Liver (tissue), 8 donors: ENCODE measurements at regions not wholly inside any gene's neighbourhood (a gene's known extent, or its start where the extent isn't known, plus 50 kb on each side); places are given as distances from the start of the nearest gene placed in this dataset.

Experiments used
- DNase-seq: peaks from one replicate; pipeline ENCODE4 v3.0.0-alpha.2; 2017; ENCODE audit warnings: low spot score
- H3K27ac ChIP-seq, 2 donors: one replicate each; pipeline ENCODE4 v1.7.0; 2013; ENCODE audit warnings: inconsistent platforms in 2 of 2, low read length in 2 of 2, control low read depth in 1 of 2, low read depth in 1 of 2, mild to moderate bottlenecking in 1 of 2
- H3K27me3 ChIP-seq, 4 donors: one replicate each; pipeline versions ENCODE4 v1.6.1 to v1.7.0; 2013; ENCODE audit warnings: low read length in 3 of 4, inconsistent platforms in 1 of 4, mild to moderate bottlenecking in 1 of 4, moderate library complexity in 1 of 4; ENCODE audit not compliant: control insufficient read depth in 4 of 4, insufficient read depth in 4 of 4
- H3K36me3 ChIP-seq, 4 donors: one replicate each; pipeline versions ENCODE4 v1.6.1 to v1.7.0; 2013; ENCODE audit warnings: low read length in 3 of 4, mild to moderate bottlenecking in 3 of 4, low read depth in 1 of 4, moderate library complexity in 1 of 4; ENCODE audit not compliant: control insufficient read depth in 4 of 4, insufficient read depth in 3 of 4
- H3K4me1 ChIP-seq, 4 donors: one replicate each; pipeline versions ENCODE4 v1.6.1 to v1.7.0; 2013; ENCODE audit warnings: low read length in 3 of 4, mild to moderate bottlenecking in 3 of 4, moderate library complexity in 1 of 4; ENCODE audit not compliant: control insufficient read depth in 4 of 4, insufficient read depth in 4 of 4
- H3K4me3 ChIP-seq, 3 donors: one replicate each; pipeline versions ENCODE4 v1.6.1 to v1.7.0; 2013; ENCODE audit warnings: low read length in 3 of 3, control low read depth in 1 of 3, low read depth in 1 of 3, mild to moderate bottlenecking in 1 of 3
- H3K9ac ChIP-seq, 2 donors: one replicate each; pipeline ENCODE4 v1.7.0; 2013; ENCODE audit warnings: low read length in 2 of 2, mild to moderate bottlenecking in 2 of 2, moderate library complexity in 2 of 2, control low read depth in 1 of 2, low read depth in 1 of 2
- H3K9me3 ChIP-seq, 4 donors: one replicate each; pipeline versions ENCODE4 v1.6.1 to v1.7.0; 2013; ENCODE audit warnings: low read length in 3 of 4; ENCODE audit not compliant: control insufficient read depth in 4 of 4
- ATF3 ChIP-seq: IDR thresholded peaks from 2 replicates; pipeline ENCODE4 v1.6.1; 2016; ENCODE audit warnings: antibody characterized with exemption
- CTCF ChIP-seq: fragments of 150-350 bp; IDR thresholded peaks from 2 replicates; pipeline ENCODE4 v1.5.1; 2017; ENCODE audit warnings: improper control_type of control experiment, low read depth, low read length; ENCODE audit not compliant: missing input control
- EGR1 ChIP-seq, 2 donors: IDR thresholded peaks; 2 replicates each; pipeline ENCODE4 v1.6.1; 2016 to 2018; ENCODE audit warnings: antibody characterized with exemption in 2 of 2, low read depth in 2 of 2
- FOXA1 ChIP-seq: IDR thresholded peaks from 2 replicates; pipeline ENCODE4 v1.6.1; 2016; ENCODE audit warnings: antibody characterized with exemption
- FOXA2 ChIP-seq: IDR thresholded peaks from 2 replicates; pipeline ENCODE4 v1.6.1; 2016; ENCODE audit warnings: antibody characterized with exemption
- GABPA ChIP-seq, 2 donors: IDR thresholded peaks in 1 of 2; conservative IDR thresholded peaks in 1 of 2; 2 replicates each; pipeline ENCODE4 v1.6.1; 2016; ENCODE audit warnings: antibody characterized with exemption in 2 of 2, mild to moderate bottlenecking in 1 of 2, moderate library complexity in 1 of 2
- HNF4A ChIP-seq, 2 donors: conservative IDR thresholded peaks; 2 replicates each; pipeline ENCODE4 v1.6.1; 2016; ENCODE audit warnings: antibody characterized with exemption in 2 of 2, mild to moderate bottlenecking in 2 of 2
- HNF4G ChIP-seq: IDR thresholded peaks from 2 replicates; pipeline ENCODE4 v1.6.1; 2016; ENCODE audit warnings: antibody characterized with exemption
- JUND ChIP-seq, 2 donors: IDR thresholded peaks; 2 replicates each; pipeline ENCODE4 v1.6.1; 2016; ENCODE audit warnings: antibody characterized with exemption in 2 of 2
- NR2F2 ChIP-seq: IDR thresholded peaks from 2 replicates; pipeline ENCODE4 v1.6.1; 2016; ENCODE audit warnings: antibody characterized with exemption
- RAD21 ChIP-seq, 2 donors: IDR thresholded peaks; 2 replicates each; pipeline ENCODE4 v1.6.1; 2016; ENCODE audit warnings: antibody characterized with exemption in 2 of 2, mild to moderate bottlenecking in 2 of 2
- REST ChIP-seq: IDR thresholded peaks from 2 replicates; pipeline ENCODE4 v1.6.1; 2016; ENCODE audit warnings: antibody characterized with exemption, mild to moderate bottlenecking
- RXRA ChIP-seq, 2 donors: IDR thresholded peaks; 2 replicates each; pipeline ENCODE4 v1.6.1; 2017 to 2018; ENCODE audit warnings: antibody characterized with exemption in 2 of 2, mild to moderate bottlenecking in 1 of 2
- SP1 ChIP-seq: IDR thresholded peaks from 2 replicates; pipeline ENCODE4 v1.6.1; 2018; ENCODE audit warnings: antibody characterized with exemption, mild to moderate bottlenecking
- TAF1 ChIP-seq: conservative IDR thresholded peaks from 2 replicates; pipeline ENCODE4 v1.6.1; 2016; ENCODE audit warnings: antibody characterized with exemption, mild to moderate bottlenecking
- YY1 ChIP-seq: IDR thresholded peaks from 2 replicates; pipeline ENCODE4 v1.6.1; 2016; ENCODE audit warnings: antibody characterized with exemption, mild to moderate bottlenecking
- WGBS: extraction: QIAGEN DNeasy Blood & Tissue Kit; methylation state at CpG from one replicate; pipeline ENCODE4 v1.1.7; 2013; 5-methylcytosine and 5-hydroxymethylcytosine counted together
- TF ChIP-seq, protein P1 (sequence below): IDR thresholded peaks from 2 replicates; pipeline ENCODE4 v1.6.1; 2016; ENCODE audit warnings: antibody characterized with exemption
- TF ChIP-seq, protein P2 (sequence below): IDR thresholded peaks from 2 replicates; pipeline ENCODE4 v1.6.1; 2016; ENCODE audit warnings: antibody characterized with exemption
- donor health status: healthy.
- donor health status: healthy.
- donor health status: healthy.
- donor health status: healthy.
- donor health status: healthy.

DNA sequence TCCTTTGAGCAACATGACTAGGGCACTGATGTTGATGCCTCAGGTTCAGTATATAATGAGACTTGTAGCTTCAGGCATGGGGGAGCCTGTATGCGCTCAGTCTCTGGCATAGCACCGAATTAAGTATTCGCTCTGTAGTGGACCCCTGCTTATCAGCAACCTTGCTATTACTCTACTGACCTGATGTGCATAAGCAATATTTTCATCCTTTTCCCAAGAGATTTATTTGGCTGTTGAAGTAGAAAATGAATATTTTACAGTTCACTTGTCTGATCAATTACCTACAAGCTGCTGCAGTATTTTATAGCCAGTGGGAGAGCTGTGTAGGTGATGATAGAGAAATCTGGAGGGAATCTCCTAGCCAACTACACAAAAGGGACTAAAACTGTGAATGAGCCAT lies 781.6 kb upstream of the PHF14 start:
- no peaks in the 10 kb centered on the region for H3K9me3 ChIP-seq
- no peak for DNase-seq
- H3K27me3 ChIP-seq, result no peaks in the 10 kb centered on the region
- no peak overlapping the region for H3K4me3 ChIP-seq
- H3K27ac ChIP-seq, result no peak overlapping the region
- no peaks in the 10 kb centered on the region for H3K36me3 ChIP-seq
- no peak overlapping the region for H3K9ac ChIP-seq
- no peak for TF ChIP-seq EGR1 (IDR thresholded peaks at IDR 0.05; ENCODE audit: low read depth in 2 of 2)
- no peak for TF ChIP-seq ATF3
- no peak for TF ChIP-seq FOXA1
- no peak for TF ChIP-seq HNF4G
- TF ChIP-seq RXRA (IDR thresholded peaks at IDR 0.05), result no peak
- no peak for TF ChIP-seq SP1
- no peak for TF ChIP-seq CTCF
- TF ChIP-seq JUND (IDR thresholded peaks at IDR 0.05), result no peak
- TF ChIP-seq, protein P1, sequence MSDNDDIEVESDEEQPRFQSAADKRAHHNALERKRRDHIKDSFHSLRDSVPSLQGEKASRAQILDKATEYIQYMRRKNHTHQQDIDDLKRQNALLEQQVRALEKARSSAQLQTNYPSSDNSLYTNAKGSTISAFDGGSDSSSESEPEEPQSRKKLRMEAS, result no peak
- TF ChIP-seq TAF1, result no peak
- no peak for TF ChIP-seq FOXA2
- no peak for TF ChIP-seq HNF4A (conservative IDR thresholded peaks at IDR 0.05)
- TF ChIP-seq, protein P2, sequence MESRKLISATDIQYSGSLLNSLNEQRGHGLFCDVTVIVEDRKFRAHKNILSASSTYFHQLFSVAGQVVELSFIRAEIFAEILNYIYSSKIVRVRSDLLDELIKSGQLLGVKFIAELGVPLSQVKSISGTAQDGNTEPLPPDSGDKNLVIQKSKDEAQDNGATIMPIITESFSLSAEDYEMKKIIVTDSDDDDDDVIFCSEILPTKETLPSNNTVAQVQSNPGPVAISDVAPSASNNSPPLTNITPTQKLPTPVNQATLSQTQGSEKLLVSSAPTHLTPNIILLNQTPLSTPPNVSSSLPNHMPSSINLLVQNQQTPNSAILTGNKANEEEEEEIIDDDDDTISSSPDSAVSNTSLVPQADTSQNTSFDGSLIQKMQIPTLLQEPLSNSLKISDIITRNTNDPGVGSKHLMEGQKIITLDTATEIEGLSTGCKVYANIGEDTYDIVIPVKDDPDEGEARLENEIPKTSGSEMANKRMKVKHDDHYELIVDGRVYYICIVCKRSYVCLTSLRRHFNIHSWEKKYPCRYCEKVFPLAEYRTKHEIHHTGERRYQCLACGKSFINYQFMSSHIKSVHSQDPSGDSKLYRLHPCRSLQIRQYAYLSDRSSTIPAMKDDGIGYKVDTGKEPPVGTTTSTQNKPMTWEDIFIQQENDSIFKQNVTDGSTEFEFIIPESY, result no peak
- TF ChIP-seq NR2F2, result no peak
- no peak for TF ChIP-seq GABPA (IDR thresholded peaks at IDR 0.05 in 1 of 2, conservative IDR thresholded peaks at IDR 0.05 in 1 of 2)
- no peak for TF ChIP-seq RAD21 (IDR thresholded peaks at IDR 0.05)
- no peak for TF ChIP-seq REST
- no peak for TF ChIP-seq YY1
- 89% methylated on average over 3 of the region's 3 CpGs for WGBS
- no peaks in the 10 kb centered on the region for H3K4me1 ChIP-seq

DNA sequence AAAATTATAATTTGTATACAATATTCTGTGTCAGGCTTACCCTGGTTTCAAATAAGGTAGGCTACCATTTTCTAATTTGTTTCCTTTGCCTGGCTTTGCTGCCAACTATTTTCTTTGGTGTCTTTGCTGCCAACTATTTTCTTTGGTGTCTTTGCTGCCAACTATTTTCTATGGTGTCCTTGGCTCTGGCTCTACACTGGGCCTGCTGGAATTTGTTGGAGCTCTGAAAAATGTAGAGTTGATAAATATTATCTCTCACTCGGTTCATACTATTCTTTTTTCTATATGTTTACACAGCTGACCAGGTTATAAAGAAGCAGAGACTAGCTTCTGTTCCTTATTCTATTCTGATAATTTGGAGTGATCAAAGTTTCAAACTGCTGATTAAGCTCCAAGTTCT lies 768.0 kb upstream of the PHF14 start:
- WGBS, result 52% methylated on average over 1 of the region's 1 CpG

More for the DNA sequence above, 768.0 kb upstream of the PHF14 start:
- no peak for DNase-seq
- H3K27me3 ChIP-seq, result peaks cover 0 to 3% (median 0%) of the 10 kb centered on the region in 4 donors
- no peak for TF ChIP-seq FOXA2
- TF ChIP-seq HNF4A (conservative IDR thresholded peaks at IDR 0.05), result no peak
- TF ChIP-seq RAD21 (IDR thresholded peaks at IDR 0.05), result no peak
- no peak for TF ChIP-seq GABPA (IDR thresholded peaks at IDR 0.05 in 1 of 2, conservative IDR thresholded peaks at IDR 0.05 in 1 of 2)
- H3K9ac ChIP-seq, result no peak overlapping the region
- no peaks in the 10 kb centered on the region for H3K4me1 ChIP-seq
- H3K36me3 ChIP-seq, result no peaks in the 10 kb centered on the region
- no peak overlapping the region for H3K27ac ChIP-seq
- no peak overlapping the region for H3K4me3 ChIP-seq
- H3K9me3 ChIP-seq, result no peaks in the 10 kb centered on the region
